ENCODE measurements at regions not wholly inside any gene's neighbourhood (a gene's known extent, or its start where the extent isn't known, plus 50 kb on each side); places are given as distances from the start of the nearest gene placed in this dataset.

DNA sequence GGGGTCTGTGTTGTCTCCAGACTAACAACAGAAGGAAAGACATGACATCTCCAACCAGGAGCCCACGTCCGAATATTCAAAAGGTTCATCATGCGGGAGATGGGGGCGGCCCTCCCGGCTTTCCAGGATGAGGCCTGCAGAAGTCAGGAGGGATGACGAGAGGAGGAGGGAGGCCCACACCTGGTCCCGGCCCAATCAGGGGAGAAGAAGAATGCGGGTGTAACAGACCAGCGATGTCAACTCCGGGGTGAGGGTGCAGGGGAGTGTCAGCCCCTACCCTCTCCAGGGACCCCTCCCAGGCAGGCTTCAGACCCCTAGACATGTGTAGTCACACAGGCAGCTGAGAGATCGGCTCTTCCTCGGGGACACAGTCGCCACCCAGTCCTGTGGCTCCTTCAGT is 275.3 kb upstream of the ZNF507 start:
- TF ChIP-seq, protein P1, sequence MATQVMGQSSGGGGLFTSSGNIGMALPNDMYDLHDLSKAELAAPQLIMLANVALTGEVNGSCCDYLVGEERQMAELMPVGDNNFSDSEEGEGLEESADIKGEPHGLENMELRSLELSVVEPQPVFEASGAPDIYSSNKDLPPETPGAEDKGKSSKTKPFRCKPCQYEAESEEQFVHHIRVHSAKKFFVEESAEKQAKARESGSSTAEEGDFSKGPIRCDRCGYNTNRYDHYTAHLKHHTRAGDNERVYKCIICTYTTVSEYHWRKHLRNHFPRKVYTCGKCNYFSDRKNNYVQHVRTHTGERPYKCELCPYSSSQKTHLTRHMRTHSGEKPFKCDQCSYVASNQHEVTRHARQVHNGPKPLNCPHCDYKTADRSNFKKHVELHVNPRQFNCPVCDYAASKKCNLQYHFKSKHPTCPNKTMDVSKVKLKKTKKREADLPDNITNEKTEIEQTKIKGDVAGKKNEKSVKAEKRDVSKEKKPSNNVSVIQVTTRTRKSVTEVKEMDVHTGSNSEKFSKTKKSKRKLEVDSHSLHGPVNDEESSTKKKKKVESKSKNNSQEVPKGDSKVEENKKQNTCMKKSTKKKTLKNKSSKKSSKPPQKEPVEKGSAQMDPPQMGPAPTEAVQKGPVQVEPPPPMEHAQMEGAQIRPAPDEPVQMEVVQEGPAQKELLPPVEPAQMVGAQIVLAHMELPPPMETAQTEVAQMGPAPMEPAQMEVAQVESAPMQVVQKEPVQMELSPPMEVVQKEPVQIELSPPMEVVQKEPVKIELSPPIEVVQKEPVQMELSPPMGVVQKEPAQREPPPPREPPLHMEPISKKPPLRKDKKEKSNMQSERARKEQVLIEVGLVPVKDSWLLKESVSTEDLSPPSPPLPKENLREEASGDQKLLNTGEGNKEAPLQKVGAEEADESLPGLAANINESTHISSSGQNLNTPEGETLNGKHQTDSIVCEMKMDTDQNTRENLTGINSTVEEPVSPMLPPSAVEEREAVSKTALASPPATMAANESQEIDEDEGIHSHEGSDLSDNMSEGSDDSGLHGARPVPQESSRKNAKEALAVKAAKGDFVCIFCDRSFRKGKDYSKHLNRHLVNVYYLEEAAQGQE (IDR thresholded peaks at IDR 0.05; ENCODE audit: insufficient replicate concordance, low read depth), result no peak
- TF ChIP-seq, protein P2, sequence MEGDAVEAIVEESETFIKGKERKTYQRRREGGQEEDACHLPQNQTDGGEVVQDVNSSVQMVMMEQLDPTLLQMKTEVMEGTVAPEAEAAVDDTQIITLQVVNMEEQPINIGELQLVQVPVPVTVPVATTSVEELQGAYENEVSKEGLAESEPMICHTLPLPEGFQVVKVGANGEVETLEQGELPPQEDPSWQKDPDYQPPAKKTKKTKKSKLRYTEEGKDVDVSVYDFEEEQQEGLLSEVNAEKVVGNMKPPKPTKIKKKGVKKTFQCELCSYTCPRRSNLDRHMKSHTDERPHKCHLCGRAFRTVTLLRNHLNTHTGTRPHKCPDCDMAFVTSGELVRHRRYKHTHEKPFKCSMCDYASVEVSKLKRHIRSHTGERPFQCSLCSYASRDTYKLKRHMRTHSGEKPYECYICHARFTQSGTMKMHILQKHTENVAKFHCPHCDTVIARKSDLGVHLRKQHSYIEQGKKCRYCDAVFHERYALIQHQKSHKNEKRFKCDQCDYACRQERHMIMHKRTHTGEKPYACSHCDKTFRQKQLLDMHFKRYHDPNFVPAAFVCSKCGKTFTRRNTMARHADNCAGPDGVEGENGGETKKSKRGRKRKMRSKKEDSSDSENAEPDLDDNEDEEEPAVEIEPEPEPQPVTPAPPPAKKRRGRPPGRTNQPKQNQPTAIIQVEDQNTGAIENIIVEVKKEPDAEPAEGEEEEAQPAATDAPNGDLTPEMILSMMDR (IDR thresholded peaks at IDR 0.05; ENCODE audit: insufficient read depth, low read length), result no peak
- TF ChIP-seq SPI1 (IDR thresholded peaks at IDR 0.05; ENCODE audit: borderline replicate concordance, low read depth) (no peak), POLR2AphosphoS5 (IDR thresholded peaks at IDR 0.05; ENCODE audit: low read depth) (no peak), GABPA (IDR thresholded peaks at IDR 0.05; ENCODE audit: low read depth) (no peak)

All from HL-60 (cell line).